Natural killer cell (primary cell): ENCODE measurements at regions not wholly inside any gene's neighbourhood (a gene's known extent, or its start where the extent isn't known, plus 50 kb on each side); places are given as distances from the start of the nearest gene placed in this dataset.

Experiments used
- ATAC-seq, 3 donors: fragments of 150-1000 bp in 2 of 3; fragments of 200-7000 bp in 1 of 3; cut with Tn5 transposase; 1 replicate in 1 of 3; 2 replicates in 2 of 3; pipeline ENCODE4 v1.10.0; 2021; ENCODE audit warnings: mild to moderate bottlenecking in 2 of 3, moderate library complexity in 2 of 3
- DNase-seq, 2 donors: peaks; one replicate each; pipeline versions ENCODE4 v3.0.0 to v3.0.0-alpha.2; 2013 to 2021; ENCODE audit warnings: mixed read lengths in 1 of 2
- H3K27ac ChIP-seq: one replicate; pipeline ENCODE4 v1.5.1; 2013; ENCODE audit warnings: mild to moderate bottlenecking, low read length
- H3K27me3 ChIP-seq: one replicate; pipeline ENCODE4 v1.6.1; 2013; ENCODE audit warnings: low read length; ENCODE audit not compliant: control insufficient read depth, insufficient read depth
- H3K36me3 ChIP-seq: one replicate; pipeline ENCODE4 v1.6.1; 2013; ENCODE audit warnings: low read length; ENCODE audit not compliant: control insufficient read depth, insufficient read depth
- H3K4me1 ChIP-seq: one replicate; pipeline ENCODE4 v1.6.1; 2013; ENCODE audit warnings: low read length; ENCODE audit not compliant: control insufficient read depth, insufficient read depth
- H3K4me3 ChIP-seq: one replicate; pipeline ENCODE4 v1.5.1; 2013; ENCODE audit warnings: low read length
- H3K9me3 ChIP-seq: one replicate; pipeline ENCODE4 v1.6.1; 2013; ENCODE audit warnings: low read length; ENCODE audit not compliant: control insufficient read depth, insufficient read depth
- H3K27ac Mint-ChIP-seq, 2 donors: one replicate each; pipeline ENCODE4 v1.8.0; 2022; ENCODE audit warnings: mild to moderate bottlenecking in 2 of 2, mixed read lengths in 2 of 2, moderate library complexity in 1 of 2
- H3K27me3 Mint-ChIP-seq, 2 donors: one replicate each; pipeline ENCODE4 v1.8.0; 2022; ENCODE audit warnings: low read depth in 2 of 2, mixed read lengths in 2 of 2
- H3K36me3 Mint-ChIP-seq: one replicate; pipeline ENCODE4 v1.8.0; 2022; ENCODE audit warnings: mixed read lengths
- H3K4me1 Mint-ChIP-seq, 2 donors: one replicate each; pipeline ENCODE4 v1.8.0; 2022; ENCODE audit warnings: mixed read lengths in 2 of 2
- H3K4me3 Mint-ChIP-seq: one replicate; pipeline ENCODE4 v1.8.0; 2022; ENCODE audit warnings: mild to moderate bottlenecking, moderate library complexity, mixed read lengths
- H3K9me3 Mint-ChIP-seq, 2 donors: one replicate each; pipeline ENCODE4 v1.8.0; 2022; ENCODE audit warnings: mixed read lengths in 2 of 2
- WGBS: methylation state at CpG from one replicate; pipeline ENCODE4 v1.1.7; 2013; ENCODE audit warnings: missing lambda C conversion rate; ENCODE audit not compliant: insufficient coverage; 5-methylcytosine and 5-hydroxymethylcytosine counted together
- intact Hi-C: fragments of 100-400 bp; cut with micrococcal nuclease; formaldehyde crosslinking; loops from one replicate; pipeline ENCODE4 v1.14.2; 2022
- TF ChIP-seq, protein P1 (sequence below): fragments of 200-600 bp; IDR thresholded peaks from one replicate; pipeline ENCODE4 v1.8.0; 2022; ENCODE audit warnings: antibody characterized with exemption

GRCh38 chr6:166712286-166713228 is 85.5 kb upstream of the RPS6KA2 start:
- no peak for DNase-seq
- Histone ChIP-seq H3K36me3 (no peaks in the 10 kb centered on the region), H3K27me3 (no peaks in the 10 kb centered on the region), H3K4me1 (no peaks in the 10 kb centered on the region), H3K9me3 (no peaks in the 10 kb centered on the region), H3K27ac (no peak overlapping the region), H3K4me3 (no peak overlapping the region)
- intact Hi-C loops = no loop called here
- H3K4me3 Mint-ChIP-seq = no peak overlapping the region
- no peaks in the 10 kb centered on the region for H3K4me1 Mint-ChIP-seq
- peaks cover 0 to 5% of the 10 kb centered on the region in 2 donors for H3K9me3 Mint-ChIP-seq
- no peak overlapping the region for H3K27ac Mint-ChIP-seq
- WGBS = 92% methylated on average over 21 of the region's 21 CpGs
- H3K27me3 Mint-ChIP-seq = peaks cover 7 to 12% of the 10 kb centered on the region in 2 donors
- TF ChIP-seq, protein P1, sequence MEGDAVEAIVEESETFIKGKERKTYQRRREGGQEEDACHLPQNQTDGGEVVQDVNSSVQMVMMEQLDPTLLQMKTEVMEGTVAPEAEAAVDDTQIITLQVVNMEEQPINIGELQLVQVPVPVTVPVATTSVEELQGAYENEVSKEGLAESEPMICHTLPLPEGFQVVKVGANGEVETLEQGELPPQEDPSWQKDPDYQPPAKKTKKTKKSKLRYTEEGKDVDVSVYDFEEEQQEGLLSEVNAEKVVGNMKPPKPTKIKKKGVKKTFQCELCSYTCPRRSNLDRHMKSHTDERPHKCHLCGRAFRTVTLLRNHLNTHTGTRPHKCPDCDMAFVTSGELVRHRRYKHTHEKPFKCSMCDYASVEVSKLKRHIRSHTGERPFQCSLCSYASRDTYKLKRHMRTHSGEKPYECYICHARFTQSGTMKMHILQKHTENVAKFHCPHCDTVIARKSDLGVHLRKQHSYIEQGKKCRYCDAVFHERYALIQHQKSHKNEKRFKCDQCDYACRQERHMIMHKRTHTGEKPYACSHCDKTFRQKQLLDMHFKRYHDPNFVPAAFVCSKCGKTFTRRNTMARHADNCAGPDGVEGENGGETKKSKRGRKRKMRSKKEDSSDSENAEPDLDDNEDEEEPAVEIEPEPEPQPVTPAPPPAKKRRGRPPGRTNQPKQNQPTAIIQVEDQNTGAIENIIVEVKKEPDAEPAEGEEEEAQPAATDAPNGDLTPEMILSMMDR = no peak
- no peaks in the 10 kb centered on the region for H3K36me3 Mint-ChIP-seq
- no peak for ATAC-seq

- Histone ChIP-seq H3K4me1 (peaks cover 3% of the 10 kb centered on the region), H3K4me3 (no peak overlapping the region), H3K27ac (no peak overlapping the region), H3K36me3 (no peaks in the 10 kb centered on the region), H3K27me3 (no peaks in the 10 kb centered on the region), H3K9me3 (no peaks in the 10 kb centered on the region)
- DNase-seq (no peak), ATAC-seq (no peak)
- no peaks in the 10 kb centered on the region for H3K36me3 Mint-ChIP-seq
- TF ChIP-seq, protein P1 = no peak
- no peak overlapping the region for H3K4me3 Mint-ChIP-seq
- H3K9me3 Mint-ChIP-seq = peaks cover 0 to 5% of the 10 kb centered on the region in 2 donors
- 96% methylated on average over 2 of the region's 2 CpGs for WGBS
- intact Hi-C loops = no loop called here
- no peak overlapping the region for H3K27ac Mint-ChIP-seq
- H3K27me3 Mint-ChIP-seq = peaks cover under 1 to 4% of the 10 kb centered on the region in 2 donors
- peaks cover 6 to 8% of the 10 kb centered on the region in 2 donors for H3K4me1 Mint-ChIP-seq
Observed at GRCh38 chr6:166710084-166710483, 83.0 kb upstream of the RPS6KA2 start.

DNA sequence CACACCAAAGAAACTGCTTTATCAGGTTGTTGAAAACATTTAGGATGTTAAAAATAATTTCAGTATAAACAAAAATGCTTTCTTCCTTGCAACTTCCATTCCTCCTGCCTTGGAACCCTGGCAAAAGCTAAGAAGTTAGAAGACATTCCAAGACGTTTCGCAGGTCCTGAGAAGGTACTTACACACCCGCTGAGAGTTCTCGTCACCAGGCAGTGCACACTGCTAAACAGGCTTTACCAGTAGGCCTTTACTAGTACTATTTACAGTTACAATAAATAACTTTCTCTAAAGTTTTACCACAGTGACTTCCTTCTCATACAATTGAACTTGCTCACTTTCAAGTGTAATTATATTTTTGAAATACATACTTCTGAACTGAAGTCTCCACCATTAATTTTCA is 81.4 kb upstream of the RPS6KA2 start:
- Mint-ChIP-seq H3K27ac (no peak overlapping the region), H3K4me3 (no peak overlapping the region), H3K36me3 (no peaks in the 10 kb centered on the region), H3K4me1 (peaks cover 6 to 8% of the 10 kb centered on the region in 2 donors), H3K27me3 (peaks cover 4 to 8% of the 10 kb centered on the region in 2 donors), H3K9me3 (peaks cover 0 to 5% of the 10 kb centered on the region in 2 donors)
- Histone ChIP-seq H3K4me1 (peaks cover 3% of the 10 kb centered on the region), H3K4me3 (no peak overlapping the region), H3K9me3 (no peaks in the 10 kb centered on the region), H3K27me3 (no peaks in the 10 kb centered on the region), H3K27ac (no peak overlapping the region), H3K36me3 (no peaks in the 10 kb centered on the region)
- DNase-seq = no peak
- TF ChIP-seq, protein P1 = no peak
- intact Hi-C loops = no loop called here
- no peak for ATAC-seq
- WGBS = 99% methylated on average over 4 of the region's 4 CpGs
